ENCODE measurements at regions not wholly inside any gene's neighbourhood (a gene's known extent, or its start where the extent isn't known, plus 50 kb on each side); places are given as distances from the start of the nearest gene placed in this dataset.

GRCh38 chr2:239710953-239711861 lies 310.4 kb upstream of the HDAC4 start:
- H3K4me1 Mint-ChIP-seq, result peaks cover 0 to 4% of the 10 kb centered on the region in 2 donors
- DNase-seq, result no peak
- intact Hi-C loops (cut with micrococcal nuclease), result no loop called here
- peaks cover 4% of the 10 kb centered on the region for H3K27me3 ChIP-seq (ENCODE audit: control insufficient read depth, insufficient read depth, low read length)
- H3K4me1 ChIP-seq (ENCODE audit: control insufficient read depth, insufficient read depth, low read length), result no peaks in the 10 kb centered on the region
- ATAC-seq, result no peak
- H3K27ac ChIP-seq (ENCODE audit: low read length), result no peak overlapping the region
- H3K36me3 ChIP-seq (ENCODE audit: control insufficient read depth, insufficient read depth, low read length), result no peaks in the 10 kb centered on the region
- peaks cover 10% of the 10 kb centered on the region for H3K9me3 ChIP-seq (ENCODE audit: control insufficient read depth, insufficient read depth, low read length)
- no peak overlapping the region for H3K4me3 Mint-ChIP-seq
- no peaks in the 10 kb centered on the region for H3K36me3 Mint-ChIP-seq
- H3K4me3 ChIP-seq (ENCODE audit: low read length), result no peak overlapping the region
- no peak for TF ChIP-seq CTCF (IDR thresholded peaks at IDR 0.05)
- 63% methylated on average over 7 of the region's 7 CpGs for WGBS (ENCODE audit: insufficient coverage)
- H3K27me3 Mint-ChIP-seq (ENCODE audit: low read depth in 2 of 2), result peaks cover 18 to 21% of the 10 kb centered on the region in 2 donors
- peaks cover 0 to 2% of the 10 kb centered on the region in 2 donors for H3K9me3 Mint-ChIP-seq
- H3K27ac Mint-ChIP-seq, result no peak overlapping the region

DNA sequence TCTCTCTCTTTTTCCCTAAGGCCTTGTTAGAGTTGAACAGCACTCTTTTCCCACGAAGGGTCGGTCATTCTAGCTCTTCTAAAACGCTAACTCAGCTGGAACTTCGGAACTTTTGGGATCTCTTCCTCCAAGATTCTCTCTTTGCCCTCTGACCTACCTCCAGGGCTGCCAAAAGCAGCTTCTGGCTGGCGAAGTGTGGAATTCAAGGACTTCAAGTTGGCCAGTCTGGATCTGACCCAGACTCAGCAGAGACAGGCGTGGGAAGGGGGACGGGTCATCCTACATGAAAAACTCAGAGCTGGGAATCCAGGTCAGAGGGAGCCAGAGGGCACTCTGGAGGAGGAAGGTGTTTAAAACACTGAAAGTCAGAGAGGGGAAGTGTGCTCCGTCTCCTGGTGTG lies 305.5 kb upstream of the HDAC4 start:
- H3K9me3 Mint-ChIP-seq, result no peaks in the 10 kb centered on the region
- ATAC-seq, result no peak

GRCh38 chr2:239704737-239705136 lies 303.9 kb upstream of the HDAC4 start:
- H3K27ac Mint-ChIP-seq, result no peak overlapping the region
- no peak overlapping the region for H3K27ac ChIP-seq (ENCODE audit: low read length)
- H3K4me3 ChIP-seq (ENCODE audit: low read length), result no peak overlapping the region
- no peaks in the 10 kb centered on the region for H3K36me3 ChIP-seq (ENCODE audit: control insufficient read depth, insufficient read depth, low read length)
- TF ChIP-seq CTCF (IDR thresholded peaks at IDR 0.05), result no peak
- H3K9me3 Mint-ChIP-seq, result no peaks in the 10 kb centered on the region
- DNase-seq, result no peak
- 86% methylated on average over 5 of the region's 6 CpGs for WGBS (ENCODE audit: insufficient coverage)
- H3K9me3 ChIP-seq (ENCODE audit: control insufficient read depth, insufficient read depth, low read length), result peaks cover 8% of the 10 kb centered on the region
- intact Hi-C loops (cut with micrococcal nuclease), result no loop called here
- H3K4me1 Mint-ChIP-seq, result no peaks in the 10 kb centered on the region
- ATAC-seq, result no peak
- peaks cover 6% of the 10 kb centered on the region for H3K27me3 ChIP-seq (ENCODE audit: control insufficient read depth, insufficient read depth, low read length)
- no peak overlapping the region for H3K4me3 Mint-ChIP-seq
- H3K36me3 Mint-ChIP-seq, result peaks cover 6% of the 10 kb centered on the region
- H3K27me3 Mint-ChIP-seq (ENCODE audit: low read depth in 2 of 2), result peaks cover 31 to 38% of the 10 kb centered on the region in 2 donors
- H3K4me1 ChIP-seq (ENCODE audit: control insufficient read depth, insufficient read depth, low read length), result no peaks in the 10 kb centered on the region

More for the DNA sequence above, 305.5 kb upstream of the HDAC4 start:
- intact Hi-C loops (cut with micrococcal nuclease), result no loop called here
- H3K4me1 Mint-ChIP-seq, result peaks cover 0 to 2% of the 10 kb centered on the region in 2 donors
- no peak overlapping the region for H3K4me3 Mint-ChIP-seq
- WGBS (ENCODE audit: insufficient coverage), result 83% methylated on average over 8 of the region's 8 CpGs
- H3K36me3 Mint-ChIP-seq, result peaks cover 6% of the 10 kb centered on the region
- H3K27ac Mint-ChIP-seq, result no peak overlapping the region
- Histone ChIP-seq H3K9me3 (ENCODE audit: control insufficient read depth, insufficient read depth, low read length) (peaks cover 8% of the 10 kb centered on the region), H3K4me1 (ENCODE audit: control insufficient read depth, insufficient read depth, low read length) (no peaks in the 10 kb centered on the region), H3K4me3 (ENCODE audit: low read length) (no peak overlapping the region), H3K36me3 (ENCODE audit: control insufficient read depth, insufficient read depth, low read length) (no peaks in the 10 kb centered on the region), H3K27ac (ENCODE audit: low read length) (no peak overlapping the region), H3K27me3 (ENCODE audit: control insufficient read depth, insufficient read depth, low read length) (peaks cover 7% of the 10 kb centered on the region)
- no peak for DNase-seq
- H3K27me3 Mint-ChIP-seq (ENCODE audit: low read depth in 2 of 2), result peaks cover 32 to 46% of the 10 kb centered on the region in 2 donors
- no peak for TF ChIP-seq CTCF (IDR thresholded peaks at IDR 0.05)
